ENCODE measurements at regions not wholly inside any gene's neighbourhood (a gene's known extent, or its start where the extent isn't known, plus 50 kb on each side); places are given as distances from the start of the nearest gene placed in this dataset.
"Not testable (repeated sequence)": the region's sequence is repeated elsewhere in the genome, so short reads cannot be mapped to it uniquely, and the experiment has no call there.

GRCh38 chr13:91236182-91236581, 111.3 kb upstream of the MIR17HG start:
- DNase-seq: no peak

- no peak for DNase-seq
These were observed 110.6 kb upstream of the MIR17HG start for GRCh38 chr13:91236921-91237320.

- DNase-seq: no peak
These were observed 109.5 kb upstream of the MIR17HG start for GRCh38 chr13:91238036-91238435.

GRCh38 chr13:91240341-91240740, 107.1 kb upstream of the MIR17HG start:
- no peak for DNase-seq

- DNase-seq: no peak
These were observed 106.1 kb upstream of the MIR17HG start for GRCh38 chr13:91241221-91241933.

- DNase-seq: no peak
These were observed 104.8 kb upstream of the MIR17HG start for GRCh38 chr13:91242652-91243051.

- DNase-seq: no peak
These were observed 102.2 kb upstream of the MIR17HG start for GRCh38 chr13:91245288-91245687.

GRCh38 chr13:91247768-91248167, 99.7 kb upstream of the MIR17HG start:
- DNase-seq: peak in 1 of 2 experiments; percentile 6

GRCh38 chr13:91248249-91248648, 99.2 kb upstream of the MIR17HG start:
- no peak for DNase-seq

- no peak for DNase-seq
These were observed 98.1 kb upstream of the MIR17HG start for GRCh38 chr13:91249370-91249769.

- DNase-seq: no peak
These were observed 97.6 kb upstream of the MIR17HG start for GRCh38 chr13:91249861-91250260.

- DNase-seq: not testable (repeated sequence)
These were observed 95.9 kb upstream of the MIR17HG start for GRCh38 chr13:91251573-91251972.

- no peak for DNase-seq
These were observed 83.0 kb upstream of the MIR17HG start for GRCh38 chr13:91264484-91264883.

- no peak for DNase-seq
These were observed 78.2 kb upstream of the MIR17HG start for GRCh38 chr13:91269237-91269636.

- peak in 1 of 2 experiments; percentile 48 for DNase-seq
These were observed 77.5 kb upstream of the MIR17HG start for GRCh38 chr13:91270031-91270430.

- DNase-seq: no peak
These were observed 75.2 kb upstream of the MIR17HG start for GRCh38 chr13:91272235-91272777.

- no peak for DNase-seq
These were observed 73.8 kb upstream of the MIR17HG start for GRCh38 chr13:91273675-91274074.

GRCh38 chr13:91277013-91277676, 70.3 kb upstream of the MIR17HG start:
- DNase-seq: no peak

GRCh38 chr13:91278291-91278690, 69.2 kb upstream of the MIR17HG start:
- DNase-seq: no peak

GRCh38 chr13:91278888-91279287, 68.6 kb upstream of the MIR17HG start:
- DNase-seq: no peak

- DNase-seq: no peak
These were observed 66.7 kb upstream of the MIR17HG start for GRCh38 chr13:91280801-91281200.

- DNase-seq: no peak
These were observed 63.2 kb upstream of the MIR17HG start for GRCh38 chr13:91284335-91284734.

- no peak for DNase-seq
These were observed 61.2 kb upstream of the MIR17HG start for GRCh38 chr13:91286317-91286716.

- no peak for DNase-seq
These were observed 56.4 kb upstream of the MIR17HG start for GRCh38 chr13:91291078-91291477.

Measured in SW 1271 (cell line).